H1 (cell line): ENCODE measurements at regions not wholly inside any gene's neighbourhood (a gene's known extent, or its start where the extent isn't known, plus 50 kb on each side); places are given as distances from the start of the nearest gene placed in this dataset.

Experiments
- CTCF ChIA-PET: fragments of 300-600 bp; sonication (Branson Sonifier 250); formaldehyde crosslinking; loops from one replicate; lab custom pipeline; 2021; ENCODE audit not compliant: partially characterized antibody; lab: Charles Lee
- POLR2A ChIA-PET: fragments of 300-600 bp; sonication (Branson Sonifier 250); formaldehyde crosslinking; loops from one replicate; lab custom pipeline; 2021; ENCODE audit warnings: inconsistent platforms; ENCODE audit not compliant: partially characterized antibody; lab: Charles Lee
- DNase-seq, 2 experiments: peaks; one replicate each; pipeline versions ENCODE4 v3.0.0 to v3.0.0-alpha.2; 2010 to 2022; ENCODE audit warnings: low spot score in 2 of 2, low read depth in 1 of 2, mixed read lengths in 1 of 2
- FAIRE-seq: peaks from 2 replicates; lab custom pipeline; 2011; peaks lifted over from hg19 to GRCh38; lab: Jason Lieb, UNC
- H2AFZ ChIP-seq: 2 replicates; pipeline ENCODE4 v1.8.1; 2012; ENCODE audit warnings: low read length, inconsistent platforms
- H2AK5ac ChIP-seq: 2 replicates; pipeline ENCODE4 v1.6.1; 2013; ENCODE audit warnings: low read depth, low read length
- H2BK120ac ChIP-seq: replicated peaks from 2 replicates; pipeline ENCODE3; 2013; ENCODE audit warnings: low read depth, low read length, inconsistent platforms
- H2BK12ac ChIP-seq: 2 replicates; pipeline ENCODE4 v1.6.1; 2013; ENCODE audit warnings: low read depth, low read length
- H2BK15ac ChIP-seq: 2 replicates; pipeline ENCODE4 v1.6.1; 2013; ENCODE audit warnings: low read length
- H2BK20ac ChIP-seq: 2 replicates; pipeline ENCODE4 v1.6.1; 2013; ENCODE audit warnings: low read length
- H2BK5ac ChIP-seq: 2 replicates; pipeline ENCODE4 v1.6.1; 2013; ENCODE audit warnings: low read depth, low read length
- H3K14ac ChIP-seq: 2 replicates; pipeline ENCODE4 v1.6.1; 2013; ENCODE audit warnings: inconsistent platforms; ENCODE audit not compliant: insufficient read length
- H3K18ac ChIP-seq: 2 replicates; pipeline ENCODE4 v1.6.1; 2013; ENCODE audit warnings: low read length; ENCODE audit errors: extremely low read depth
- H3K23ac ChIP-seq: 2 replicates; pipeline ENCODE4 v1.6.1; 2013; ENCODE audit warnings: inconsistent platforms; ENCODE audit not compliant: insufficient read length
- H3K23me2 ChIP-seq: 2 replicates; pipeline ENCODE4 v1.6.1; 2013; ENCODE audit warnings: low read depth, low read length
- H3K27ac ChIP-seq: 2 replicates; pipeline ENCODE4 v1.6.1; 2011; ENCODE audit warnings: low read depth, low read length, inconsistent platforms
- H3K27me3 ChIP-seq, 4 experiments: replicated peaks in 1 of 4; 1 replicate in 1 of 4; 2 replicates in 3 of 4; pipeline versions ENCODE4 v1.6.1 to v1.8.1; 2011 to 2013; ENCODE audit warnings: low read length in 3 of 4, mild to moderate bottlenecking in 3 of 4, inconsistent platforms in 2 of 4, mixed read lengths in 2 of 4, moderate library complexity in 1 of 4; ENCODE audit not compliant: control insufficient read depth in 3 of 4, insufficient read depth in 3 of 4; ENCODE audit errors: extremely low read depth in 1 of 4
- H3K36me3 ChIP-seq, 4 experiments: 2 replicates each; pipeline versions ENCODE4 v1.6.1 to v1.8.1; 2011 to 2013; ENCODE audit warnings: mild to moderate bottlenecking in 4 of 4, low read length in 3 of 4, moderate library complexity in 2 of 4, control low read depth in 1 of 4, inconsistent platforms in 1 of 4; ENCODE audit not compliant: insufficient read depth in 4 of 4, control insufficient read depth in 2 of 4
- H3K4ac ChIP-seq: replicated peaks from 2 replicates; pipeline ENCODE3; 2013; ENCODE audit warnings: low read length, low read depth, mixed read lengths, inconsistent platforms; ENCODE audit not compliant: insufficient read length
- H3K4me1 ChIP-seq, 4 experiments: replicated peaks in 1 of 4; 1 replicate in 1 of 4; 2 replicates in 3 of 4; pipeline versions ENCODE4 v1.6.1 to v1.8.1; 2011 to 2013; ENCODE audit warnings: low read length in 3 of 4, inconsistent platforms in 2 of 4, mixed read lengths in 1 of 4; ENCODE audit not compliant: insufficient read depth in 4 of 4, control insufficient read depth in 3 of 4
- H3K4me2 ChIP-seq, 2 experiments: 2 replicates each; pipeline versions ENCODE4 v1.6.1 to v1.8.1; 2011 to 2013; ENCODE audit warnings: low read depth in 2 of 2, low read length in 2 of 2, control low read depth in 1 of 2, inconsistent platforms in 1 of 2, mild to moderate bottlenecking in 1 of 2; ENCODE audit not compliant: insufficient read depth in 1 of 2
- H3K4me3 ChIP-seq, 4 experiments: fragments of 200-600, 300-600 bp in 1 of 4; sonication (generic), shearing (Covaris generic), sonication (Bioruptor Twin) in 1 of 4; 2 replicates each; pipeline versions ENCODE4 v1.5.1 to v1.8.1; 2011 to 2016; ENCODE audit warnings: low read length in 4 of 4, low read depth in 3 of 4, control low read depth in 2 of 4, inconsistent platforms in 2 of 4, mild to moderate bottlenecking in 2 of 4, mixed read lengths in 1 of 4, moderate library complexity in 1 of 4; ENCODE audit not compliant: insufficient read depth in 2 of 4; ENCODE audit errors: extremely low read depth in 1 of 4
- H3K56ac ChIP-seq: replicated peaks from 2 replicates; pipeline ENCODE3; 2013; ENCODE audit warnings: low read depth, mild to moderate bottlenecking, mixed read lengths, low read length, inconsistent platforms; ENCODE audit not compliant: insufficient read length
- H3K79me1 ChIP-seq: 2 replicates; pipeline ENCODE4 v1.6.1; 2013; ENCODE audit warnings: low read depth, low read length, control low read depth
- H3K79me2 ChIP-seq, 2 experiments: 2 replicates each; pipeline versions ENCODE4 v1.6.1 to v1.8.1; 2012 to 2013; ENCODE audit warnings: low read length in 2 of 2, mild to moderate bottlenecking in 2 of 2, inconsistent platforms in 1 of 2; ENCODE audit not compliant: insufficient read depth in 2 of 2, control insufficient read depth in 1 of 2
- H3K9ac ChIP-seq, 4 experiments: replicated peaks in 1 of 4; 1 replicate in 1 of 4; 2 replicates in 3 of 4; pipeline versions ENCODE4 v1.6.1 to v1.8.1; 2011 to 2013; ENCODE audit warnings: low read depth in 3 of 4, low read length in 3 of 4, control low read depth in 2 of 4, mild to moderate bottlenecking in 2 of 4, moderate library complexity in 2 of 4, inconsistent platforms in 1 of 4; ENCODE audit errors: extremely low read depth in 1 of 4
- H3K9me3 ChIP-seq, 2 experiments: 2 replicates each; pipeline versions ENCODE4 v1.6.1 to v1.8.1; 2012 to 2013; ENCODE audit warnings: mild to moderate bottlenecking in 2 of 2, moderate library complexity in 2 of 2, control low read depth in 1 of 2, inconsistent platforms in 1 of 2, low read depth in 1 of 2, low read length in 1 of 2, mixed read lengths in 1 of 2; ENCODE audit not compliant: insufficient read depth in 2 of 2
- H4K20me1 ChIP-seq, 2 experiments: replicated peaks in 1 of 2; 2 replicates each; pipeline versions ENCODE3 to v1.8.1; 2011 to 2013; ENCODE audit warnings: inconsistent platforms in 2 of 2, low read length in 2 of 2, mild to moderate bottlenecking in 1 of 2; ENCODE audit not compliant: insufficient read depth in 2 of 2, control insufficient read depth in 1 of 2
- H4K5ac ChIP-seq: 2 replicates; pipeline ENCODE4 v1.6.1; 2013; ENCODE audit warnings: low read length, low read depth, mixed read lengths, inconsistent platforms; ENCODE audit not compliant: insufficient read length
- H4K8ac ChIP-seq: 2 replicates; pipeline ENCODE4 v1.8.0; 2013; ENCODE audit warnings: mild to moderate bottlenecking, moderate library complexity, low read length, inconsistent platforms; ENCODE audit not compliant: insufficient read depth; ENCODE audit errors: extremely low read depth
- H4K91ac ChIP-seq: replicated peaks from 2 replicates; pipeline ENCODE3; 2013; ENCODE audit warnings: low read length, mixed read lengths, inconsistent platforms; ENCODE audit not compliant: insufficient read length
- ATF3 ChIP-seq: IDR thresholded peaks from 2 replicates; pipeline ENCODE4 v1.6.1; 2011; ENCODE audit warnings: low read depth, mild to moderate bottlenecking, low read length; ENCODE audit not compliant: insufficient read depth
- BRCA1 ChIP-seq: IDR thresholded peaks from 2 replicates; pipeline ENCODE4 v1.6.1; 2012; ENCODE audit warnings: low read depth, low read length, improper control_type of control experiment
- CREB1 ChIP-seq: IDR thresholded peaks from 2 replicates; pipeline ENCODE4 v1.6.1; 2012; ENCODE audit warnings: inconsistent platforms
- CTCF ChIP-seq, 3 experiments: IDR thresholded peaks; 1 replicate in 2 of 3; 2 replicates in 1 of 3; pipeline versions ENCODE4 v1.5.1 to v1.6.1; 2011; ENCODE audit warnings: low read length in 3 of 3, mild to moderate bottlenecking in 3 of 3, inconsistent platforms in 2 of 3, low read depth in 1 of 3, moderate library complexity in 1 of 3; ENCODE audit not compliant: insufficient read depth in 1 of 3; ENCODE audit errors: control extremely low read depth in 1 of 3
- GTF2F1 ChIP-seq: IDR thresholded peaks from 2 replicates; pipeline ENCODE4 v1.6.1; 2012; ENCODE audit warnings: low read depth, low read length, improper control_type of control experiment, borderline replicate concordance
- KDM1A ChIP-seq: fragments of 200-600, 300-600 bp; sonication (generic); IDR thresholded peaks from 2 replicates; pipeline ENCODE4 v1.7.1; 2016; ENCODE audit warnings: mild to moderate bottlenecking, low read length, borderline replicate concordance
- KDM4A ChIP-seq: IDR thresholded peaks from one replicate; pipeline ENCODE4 v1.7.1; 2012; ENCODE audit warnings: low read depth, mild to moderate bottlenecking, moderate library complexity, low read length, inconsistent platforms; ENCODE audit not compliant: severe bottlenecking
- POLR2A ChIP-seq, 2 experiments: IDR thresholded peaks; 1 replicate in 1 of 2; 2 replicates in 1 of 2; pipeline ENCODE4 v1.6.1; 2011; ENCODE audit warnings: low read depth in 2 of 2, low read length in 2 of 2, mild to moderate bottlenecking in 2 of 2; ENCODE audit errors: control extremely low read depth in 1 of 2
- POLR2AphosphoS5 ChIP-seq: IDR thresholded peaks from 2 replicates; pipeline ENCODE4 v1.6.1; 2011; ENCODE audit warnings: low read depth, low read length
- TAF7 ChIP-seq: optimal IDR thresholded peaks from 2 replicates; pipeline ENCODE3; 2011; ENCODE audit warnings: low read depth, mild to moderate bottlenecking, inconsistent platforms, low read length, moderate library complexity, borderline replicate concordance
- TBP ChIP-seq: IDR thresholded peaks from 2 replicates; pipeline ENCODE4 v1.6.1; 2011; ENCODE audit warnings: low read depth, low read length, improper control_type of control experiment
- TCF12 ChIP-seq: IDR thresholded peaks from 2 replicates; pipeline ENCODE4 v1.6.1; 2011; ENCODE audit warnings: low read depth, mild to moderate bottlenecking, low read length
- ZNF274 ChIP-seq: IDR thresholded peaks from 2 replicates; pipeline ENCODE4 v1.7.0; 2012; ENCODE audit warnings: low read length, borderline replicate concordance; ENCODE audit errors: extremely low read depth
- WGBS, 2 experiments: shearing (Covaris generic) in 1 of 2; methylation state at CpG; one replicate each; pipeline versions ENCODE4 v1.1.6 to v1.1.7; 2013 to 2015; ENCODE audit warnings: low lambda C conversion rate in 2 of 2, mixed read lengths in 2 of 2, inconsistent platforms in 1 of 2, low coverage in 1 of 2, missing lambda C conversion rate in 1 of 2; ENCODE audit not compliant: insufficient replicate concordance in 2 of 2, insufficient coverage in 1 of 2, insufficient read length in 1 of 2; ENCODE audit errors: extremely low coverage in 1 of 2, missing lambda C conversion rate in 1 of 2; 5-methylcytosine and 5-hydroxymethylcytosine counted together

- Histone ChIP-seq H3K4ac (no peak overlapping the region), H3K14ac (no peak overlapping the region), H3K18ac (no peak overlapping the region), H3K36me3 (no peaks in the 10 kb centered on the region), H4K91ac (no peak overlapping the region), H3K23ac (no peak overlapping the region), H2AFZ (no peak overlapping the region), H3K27ac (no peak overlapping the region), H4K8ac (no peak overlapping the region), H2BK12ac (no peak overlapping the region), H3K23me2 (no peaks in the 10 kb centered on the region), H2BK120ac (no peak overlapping the region), H3K4me3 (no peak overlapping the region), H2BK20ac (no peak overlapping the region), H3K79me2 (no peaks in the 10 kb centered on the region), H3K4me2 (no peak overlapping the region), H3K9me3 (no peaks in the 10 kb centered on the region), H2BK15ac (no peak overlapping the region), H3K56ac (no peak overlapping the region), H3K27me3 (no peaks in the 10 kb centered on the region), H3K9ac (no peak overlapping the region), H4K5ac (no peak overlapping the region), H3K4me1 (no peaks in the 10 kb centered on the region), H3K79me1 (no peaks in the 10 kb centered on the region), H4K20me1 (no peaks in the 10 kb centered on the region), H2BK5ac (no peak overlapping the region), H2AK5ac (no peak overlapping the region)
- no peak for FAIRE-seq
- WGBS, 2 experiments, result 90% methylated on average over 2 of the region's 2 CpGs; no CpG with 5 or more reads in 1 of the 2 experiments
- ChIA-PET CTCF (interaction anchor here (0.7 kb wide), 1 partner anchor 188 kb away, joined by 4 read pairs; no protein-coding TSS in a partner anchor), POLR2A (no interaction called here)
- no peak for DNase-seq
- TF ChIP-seq ATF3 (no peak), TBP (no peak), TCF12 (no peak), KDM4A (no peak), GTF2F1 (no peak), POLR2A (IDR thresholded peaks at IDR 0.05; ENCODE audit: control extremely low read depth in 1 of 2, low read depth in 2 of 2, low read length in 2 of 2) (no peak), KDM1A (no peak), TAF7 (no peak), ZNF274 (no peak), POLR2AphosphoS5 (no peak), BRCA1 (no peak), CTCF (IDR thresholded peaks at IDR 0.05; ENCODE audit: control extremely low read depth in 1 of 3, insufficient read depth in 1 of 3, low read depth in 1 of 3, low read length in 3 of 3) (no peak), CREB1 (no peak)
Observed at GRCh38 chr2:41602341-41602740, 445.5 kb upstream of the PKDCC start.
